Right atrium auricular region (tissue), 2 donors: ENCODE measurements at regions not wholly inside any gene's neighbourhood (a gene's known extent, or its start where the extent isn't known, plus 50 kb on each side); places are given as distances from the start of the nearest gene placed in this dataset.
"Not testable (repeated sequence)": the region's sequence is repeated elsewhere in the genome, so short reads cannot be mapped to it uniquely, and the experiment has no call there.

Source experiments
- DNase-seq: peaks from one replicate; pipeline ENCODE4 v3.0.0-alpha.2; 2019; ENCODE audit warnings: low spot score
- H3K27ac ChIP-seq, 2 donors: fragments of 200-600 bp; sonication (generic); 1 replicate in 1 of 2; 2 replicates in 1 of 2; pipeline ENCODE4 v1.5.1; 2016 to 2019
- H3K27me3 ChIP-seq, 2 donors: fragments of 200-600 bp; sonication (generic); one replicate each; pipeline versions ENCODE4 v1.5.1 to v1.6.0; 2017 to 2019
- H3K36me3 ChIP-seq: fragments of 200-600 bp; sonication (generic); one replicate; pipeline ENCODE4 v1.5.1; 2016
- H3K4me1 ChIP-seq, 2 donors: fragments of 200-600 bp; sonication (generic); one replicate each; pipeline versions ENCODE4 v1.5.1 to v1.6.0; 2017 to 2019
- H3K4me3 ChIP-seq, 2 donors: fragments of 200-600 bp; sonication (generic); 1 replicate in 1 of 2; 2 replicates in 1 of 2; pipeline ENCODE4 v1.5.1; 2017 to 2019; ENCODE audit warnings: mild to moderate bottlenecking in 1 of 2, moderate library complexity in 1 of 2
- H3K9me3 ChIP-seq, 2 donors: fragments of 200-600 bp; sonication (generic); one replicate each; pipeline ENCODE4 v1.5.1; 2019
- TF ChIP-seq, protein P1 (sequence below), 2 donors: fragments of 200-600 bp; sonication (generic); IDR thresholded peaks; one replicate each; pipeline ENCODE4 v1.5.1; 2019; ENCODE audit warnings: antibody characterized with exemption in 2 of 2

DNA sequence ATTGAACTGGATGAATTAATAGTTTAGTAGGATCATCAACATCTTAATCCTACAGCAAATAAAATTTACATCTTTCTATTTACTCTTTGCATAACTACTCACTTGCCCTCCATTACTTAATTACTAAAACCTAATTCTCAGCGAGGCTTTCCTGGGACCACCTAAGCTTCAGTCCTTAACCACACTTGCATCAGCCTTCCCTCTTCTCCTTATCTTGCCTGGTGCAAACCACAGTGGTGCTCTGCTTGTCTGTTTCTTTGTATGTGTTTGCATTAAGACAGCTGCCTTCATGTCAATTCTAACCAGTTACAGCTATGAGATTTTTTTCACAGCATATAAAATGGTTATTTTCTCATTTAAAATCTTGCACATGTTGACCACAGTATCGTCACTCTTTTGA is 72.6 kb upstream of the ZNF92 start:
- Histone ChIP-seq H3K36me3 (no peaks in the 10 kb centered on the region), H3K27ac (no peak overlapping the region), H3K9me3 (no peaks in the 10 kb centered on the region), H3K27me3 (no peaks in the 10 kb centered on the region), H3K4me1 (no peaks in the 10 kb centered on the region), H3K4me3 (no peak overlapping the region)
- TF ChIP-seq, protein P1, sequence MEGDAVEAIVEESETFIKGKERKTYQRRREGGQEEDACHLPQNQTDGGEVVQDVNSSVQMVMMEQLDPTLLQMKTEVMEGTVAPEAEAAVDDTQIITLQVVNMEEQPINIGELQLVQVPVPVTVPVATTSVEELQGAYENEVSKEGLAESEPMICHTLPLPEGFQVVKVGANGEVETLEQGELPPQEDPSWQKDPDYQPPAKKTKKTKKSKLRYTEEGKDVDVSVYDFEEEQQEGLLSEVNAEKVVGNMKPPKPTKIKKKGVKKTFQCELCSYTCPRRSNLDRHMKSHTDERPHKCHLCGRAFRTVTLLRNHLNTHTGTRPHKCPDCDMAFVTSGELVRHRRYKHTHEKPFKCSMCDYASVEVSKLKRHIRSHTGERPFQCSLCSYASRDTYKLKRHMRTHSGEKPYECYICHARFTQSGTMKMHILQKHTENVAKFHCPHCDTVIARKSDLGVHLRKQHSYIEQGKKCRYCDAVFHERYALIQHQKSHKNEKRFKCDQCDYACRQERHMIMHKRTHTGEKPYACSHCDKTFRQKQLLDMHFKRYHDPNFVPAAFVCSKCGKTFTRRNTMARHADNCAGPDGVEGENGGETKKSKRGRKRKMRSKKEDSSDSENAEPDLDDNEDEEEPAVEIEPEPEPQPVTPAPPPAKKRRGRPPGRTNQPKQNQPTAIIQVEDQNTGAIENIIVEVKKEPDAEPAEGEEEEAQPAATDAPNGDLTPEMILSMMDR (IDR thresholded peaks at IDR 0.05) = no peak
- DNase-seq = no peak

DNA sequence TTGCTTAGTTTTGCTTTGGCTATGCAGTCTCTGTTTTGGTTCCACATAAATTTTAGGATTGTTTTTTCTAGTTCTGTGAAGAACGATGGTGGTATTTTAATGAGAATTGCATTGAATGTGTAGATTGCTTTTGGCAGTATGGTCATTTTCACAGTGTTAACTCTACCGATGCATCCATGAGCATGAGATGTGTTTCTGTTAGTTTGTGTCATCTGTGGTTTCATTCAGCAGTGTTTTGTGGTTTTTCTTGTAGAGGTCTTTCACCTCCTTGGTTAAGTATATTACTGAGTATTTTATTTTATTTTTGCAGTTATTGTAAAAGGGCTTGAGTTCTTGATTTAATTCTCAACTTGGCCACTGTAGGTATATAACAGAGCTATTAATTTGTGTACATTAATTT is 78.2 kb upstream of the ZNF92 start:
- H3K27me3 ChIP-seq = no peaks in the 10 kb centered on the region
- DNase-seq = no peak
- no peaks in the 10 kb centered on the region for H3K36me3 ChIP-seq
- H3K4me3 ChIP-seq = no peak overlapping the region
- TF ChIP-seq, protein P1 (IDR thresholded peaks at IDR 0.05) = no peak
- H3K9me3 ChIP-seq = no peaks in the 10 kb centered on the region
- H3K4me1 ChIP-seq = no peaks in the 10 kb centered on the region
- no peak overlapping the region for H3K27ac ChIP-seq

DNA sequence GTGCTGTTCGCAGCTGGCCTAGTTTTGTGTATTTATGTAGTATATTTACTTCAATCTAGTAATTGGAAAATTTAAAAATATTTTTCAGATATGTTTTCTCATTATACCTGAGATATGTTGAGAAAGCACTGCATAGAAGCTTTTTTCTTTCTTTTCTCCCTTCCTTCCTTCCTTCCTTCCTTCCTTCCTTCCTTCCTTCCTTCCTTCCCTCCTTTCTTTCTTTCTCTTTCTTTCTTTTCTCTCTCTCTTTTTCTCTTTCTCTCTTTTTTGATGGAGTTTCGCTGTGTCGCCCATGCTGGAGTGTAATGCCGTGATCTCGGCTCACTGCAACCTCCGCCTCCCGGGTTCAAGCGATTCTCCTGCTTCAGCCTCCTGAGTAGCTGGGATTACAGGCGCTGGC is 83.3 kb upstream of the ZNF92 start:
- not testable (repeated sequence) for DNase-seq, H3K4me3 ChIP-seq

DNA sequence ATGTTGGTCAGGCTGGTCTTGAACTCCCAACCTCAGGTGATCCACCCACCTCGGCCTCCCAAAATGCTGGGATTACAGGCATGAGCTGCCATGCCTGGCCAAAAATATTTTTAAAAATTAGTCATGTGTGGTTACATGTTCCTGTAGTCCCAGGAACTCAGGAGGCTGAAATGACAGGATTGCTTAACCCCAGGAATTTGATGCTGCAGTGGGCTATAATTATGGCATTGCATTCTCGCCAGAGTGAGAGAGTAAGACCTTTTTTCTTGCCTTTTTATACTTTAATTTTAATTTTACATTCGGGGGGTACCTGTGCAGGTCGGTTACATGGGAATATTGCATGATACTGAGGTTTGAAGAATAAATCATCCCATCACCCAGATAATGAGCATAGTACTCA is 86.6 kb upstream of the ZNF92 start:
- H3K4me3 ChIP-seq = no peak overlapping the region
- no peaks in the 10 kb centered on the region for H3K27me3 ChIP-seq
- H3K27ac ChIP-seq = no peak overlapping the region
- no peaks in the 10 kb centered on the region for H3K4me1 ChIP-seq
- TF ChIP-seq, protein P1 (IDR thresholded peaks at IDR 0.05) = no peak
- no peak for DNase-seq
- H3K9me3 ChIP-seq = no peaks in the 10 kb centered on the region
- no peaks in the 10 kb centered on the region for H3K36me3 ChIP-seq

More for the DNA sequence above, 83.3 kb upstream of the ZNF92 start:
- H3K36me3 ChIP-seq, H3K4me1 ChIP-seq, H3K27me3 ChIP-seq, H3K27ac ChIP-seq, H3K9me3 ChIP-seq: not testable (repeated sequence)

DNA sequence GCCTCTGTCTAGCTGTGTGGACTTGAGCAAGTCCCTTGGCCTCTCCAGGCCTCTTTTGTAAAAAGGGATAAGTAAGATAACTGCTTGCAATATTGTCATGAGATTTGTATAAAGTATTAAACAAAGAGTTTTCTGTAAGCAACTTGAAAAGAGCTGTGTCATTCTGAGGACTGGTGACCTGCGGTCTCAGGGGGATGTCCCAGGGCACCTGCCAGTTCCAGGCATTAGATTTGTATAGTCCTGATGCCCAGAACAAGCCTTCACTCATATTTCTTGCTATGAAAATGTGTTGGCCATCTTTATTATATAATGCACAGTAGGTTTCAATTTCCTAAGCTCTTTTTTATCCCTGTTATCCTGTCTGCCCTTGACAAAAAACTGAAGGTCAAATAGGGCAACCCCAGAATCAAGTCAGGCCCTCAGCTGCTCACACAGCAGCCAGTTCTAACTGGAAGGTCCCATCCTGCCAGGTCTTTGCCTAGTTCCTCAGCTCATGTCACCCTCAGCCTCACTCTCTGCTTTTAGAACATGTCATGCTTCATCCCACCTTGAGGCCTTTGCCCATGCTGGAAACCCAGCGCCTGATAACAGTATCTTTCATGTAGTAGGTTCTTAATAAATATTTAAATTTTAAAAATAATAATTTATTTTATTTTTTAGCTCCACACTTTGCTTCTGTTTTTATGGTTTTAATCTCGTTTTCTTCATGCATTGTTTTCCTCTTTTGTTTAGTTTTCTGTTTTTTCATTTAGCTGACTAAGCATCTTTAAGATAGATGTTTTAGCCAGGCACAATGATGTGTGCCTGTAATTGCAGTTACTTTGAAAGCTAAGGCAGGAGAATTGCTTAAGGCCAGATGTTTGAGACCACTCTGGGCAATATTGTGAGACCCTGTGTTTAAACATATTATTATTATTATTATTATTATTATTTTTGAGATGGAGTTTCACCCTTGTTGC is 87.5 kb upstream of the ZNF92 start:
- H3K27me3 ChIP-seq = no peaks in the 10 kb centered on the region
- DNase-seq = no peak
- no peak overlapping the region for H3K27ac ChIP-seq
- H3K4me1 ChIP-seq = no peaks in the 10 kb centered on the region
- TF ChIP-seq, protein P1 (IDR thresholded peaks at IDR 0.05) = no peak
- no peaks in the 10 kb centered on the region for H3K36me3 ChIP-seq
- H3K9me3 ChIP-seq = no peaks in the 10 kb centered on the region
- no peak overlapping the region for H3K4me3 ChIP-seq

DNA sequence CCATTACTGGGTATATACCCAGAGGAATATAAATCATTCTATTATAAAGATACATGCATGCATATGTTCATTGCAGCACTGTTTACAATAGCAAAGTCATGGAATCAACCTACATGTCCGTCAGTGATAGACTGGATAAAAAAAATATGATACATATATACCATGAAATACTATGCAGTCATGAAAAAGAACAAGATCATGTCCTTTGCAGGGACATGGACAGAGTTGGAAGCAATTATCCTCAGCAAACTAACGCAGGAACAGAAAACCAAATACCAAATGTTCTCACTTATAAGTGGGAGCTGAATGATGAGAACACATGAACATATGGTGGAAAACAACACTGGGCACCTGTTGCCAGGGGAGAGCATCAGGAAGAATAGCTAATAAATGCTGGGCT is 88.4 kb upstream of the ZNF92 start:
- H3K27me3 ChIP-seq, DNase-seq, H3K9me3 ChIP-seq, H3K4me3 ChIP-seq, H3K4me1 ChIP-seq, H3K36me3 ChIP-seq, H3K27ac ChIP-seq: not testable (repeated sequence)

DNA sequence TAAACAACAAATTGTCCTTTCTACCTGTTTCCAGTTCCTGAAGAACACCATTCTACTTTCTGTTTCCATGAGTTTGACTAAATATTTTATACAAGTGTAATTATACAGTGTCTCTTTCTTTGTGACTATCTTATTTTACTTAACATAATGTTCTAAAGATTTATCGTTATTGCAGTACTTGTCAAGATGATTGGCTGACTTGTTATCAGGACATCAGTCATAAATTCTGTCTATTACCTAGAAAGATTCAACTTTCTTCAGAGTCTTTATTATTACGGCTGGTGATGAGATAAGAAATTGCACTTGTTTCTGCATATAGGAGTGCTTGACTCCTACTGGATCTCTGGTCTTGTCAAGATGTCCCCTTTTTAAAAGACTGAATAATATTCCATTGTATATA is 93.9 kb upstream of the ZNF92 start:
- DNase-seq = no peak
- Histone ChIP-seq H3K36me3 (no peaks in the 10 kb centered on the region), H3K4me1 (no peaks in the 10 kb centered on the region), H3K27ac (no peak overlapping the region), H3K9me3 (peaks cover 0 to 21% of the 10 kb centered on the region in 2 donors), H3K27me3 (no peaks in the 10 kb centered on the region), H3K4me3 (no peak overlapping the region)
- TF ChIP-seq, protein P1 (IDR thresholded peaks at IDR 0.05) = no peak
